SH-SY5Y (cell line): ENCODE measurements at regions not wholly inside any gene's neighbourhood (a gene's known extent, or its start where the extent isn't known, plus 50 kb on each side); places are given as distances from the start of the nearest gene placed in this dataset.

Experiments
- GATA2 ChIP-seq: IDR thresholded peaks from 2 replicates; pipeline ENCODE4 v1.6.1; 2011; ENCODE audit warnings: mild to moderate bottlenecking, low read depth, low read length
- GATA3 ChIP-seq: IDR thresholded peaks from 2 replicates; pipeline ENCODE4 v1.6.1; 2011; ENCODE audit warnings: low read depth, mild to moderate bottlenecking, low read length, moderate library complexity

- TF ChIP-seq GATA2 = no peak
- TF ChIP-seq GATA3 = no peak
These were observed 513.0 kb downstream of the XIRP2 start for GRCh38 chr2:167401309-167401708.
